Progenitor cell of endocrine pancreas (in vitro differentiated cells): ENCODE measurements at regions not wholly inside any gene's neighbourhood (a gene's known extent, or its start where the extent isn't known, plus 50 kb on each side); places are given as distances from the start of the nearest gene placed in this dataset.

ENCODE experiments used
- DNase-seq: peaks from one replicate; pipeline ENCODE4 v3.0.0; 2021; ENCODE audit warnings: low spot score; ENCODE audit not compliant: unreplicated experiment
- H3K27ac Mint-ChIP-seq: 2 replicates; pipeline ENCODE4 v1.8.0; 2021; ENCODE audit warnings: mild to moderate bottlenecking, moderate library complexity, mixed read lengths
- H3K27me3 Mint-ChIP-seq: 2 replicates; pipeline ENCODE4 v1.8.0; 2021; ENCODE audit warnings: mixed read lengths
- H3K36me3 Mint-ChIP-seq: 2 replicates; pipeline ENCODE4 v1.8.0; 2022; ENCODE audit warnings: mixed read lengths; ENCODE audit not compliant: insufficient read depth
- H3K4me1 Mint-ChIP-seq: 2 replicates; pipeline ENCODE4 v1.8.0; 2021; ENCODE audit warnings: low read depth, mixed read lengths
- H3K4me3 Mint-ChIP-seq: 2 replicates; pipeline ENCODE4 v1.8.0; 2021; ENCODE audit warnings: low read depth, mild to moderate bottlenecking, moderate library complexity, mixed read lengths
- H3K9me3 Mint-ChIP-seq: 2 replicates; pipeline ENCODE4 v1.8.0; 2021; ENCODE audit warnings: low read depth, mixed read lengths
- TF ChIP-seq, protein P1 (sequence below): fragments of 200-600 bp; sonication (generic); IDR thresholded peaks from one replicate; pipeline ENCODE4 v1.5.0; 2021; ENCODE audit warnings: antibody characterized with exemption, mild to moderate bottlenecking; ENCODE audit not compliant: unreplicated experiment

DNA sequence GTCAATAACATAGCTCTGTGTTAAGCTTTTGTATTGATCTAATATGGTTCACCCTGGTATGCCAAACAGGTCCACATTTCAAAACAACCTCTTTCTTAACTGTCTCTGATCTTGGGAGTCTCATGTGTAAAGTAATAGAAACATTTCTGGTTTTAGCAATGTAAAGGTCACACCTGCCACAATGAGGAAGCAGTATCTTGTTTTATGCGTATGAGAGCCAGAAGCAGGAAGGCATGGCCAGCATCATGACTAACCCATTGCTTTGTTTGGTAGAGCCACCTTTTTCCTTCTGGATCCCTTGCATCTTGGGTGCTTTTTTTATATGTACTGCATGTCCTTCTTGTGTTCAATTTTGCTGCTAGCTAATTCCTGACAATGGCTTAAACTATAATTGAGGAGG, 411.3 kb upstream of the SEMA3C start:
- Mint-ChIP-seq H3K27ac (no peak overlapping the region), H3K4me3 (no peak overlapping the region), H3K9me3 (peaks cover 14% of the 10 kb centered on the region), H3K27me3 (no peaks in the 10 kb centered on the region), H3K36me3 (no peaks in the 10 kb centered on the region), H3K4me1 (peaks cover 5% of the 10 kb centered on the region)
- no peak for DNase-seq
- TF ChIP-seq, protein P1, sequence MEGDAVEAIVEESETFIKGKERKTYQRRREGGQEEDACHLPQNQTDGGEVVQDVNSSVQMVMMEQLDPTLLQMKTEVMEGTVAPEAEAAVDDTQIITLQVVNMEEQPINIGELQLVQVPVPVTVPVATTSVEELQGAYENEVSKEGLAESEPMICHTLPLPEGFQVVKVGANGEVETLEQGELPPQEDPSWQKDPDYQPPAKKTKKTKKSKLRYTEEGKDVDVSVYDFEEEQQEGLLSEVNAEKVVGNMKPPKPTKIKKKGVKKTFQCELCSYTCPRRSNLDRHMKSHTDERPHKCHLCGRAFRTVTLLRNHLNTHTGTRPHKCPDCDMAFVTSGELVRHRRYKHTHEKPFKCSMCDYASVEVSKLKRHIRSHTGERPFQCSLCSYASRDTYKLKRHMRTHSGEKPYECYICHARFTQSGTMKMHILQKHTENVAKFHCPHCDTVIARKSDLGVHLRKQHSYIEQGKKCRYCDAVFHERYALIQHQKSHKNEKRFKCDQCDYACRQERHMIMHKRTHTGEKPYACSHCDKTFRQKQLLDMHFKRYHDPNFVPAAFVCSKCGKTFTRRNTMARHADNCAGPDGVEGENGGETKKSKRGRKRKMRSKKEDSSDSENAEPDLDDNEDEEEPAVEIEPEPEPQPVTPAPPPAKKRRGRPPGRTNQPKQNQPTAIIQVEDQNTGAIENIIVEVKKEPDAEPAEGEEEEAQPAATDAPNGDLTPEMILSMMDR, result no peak

DNA sequence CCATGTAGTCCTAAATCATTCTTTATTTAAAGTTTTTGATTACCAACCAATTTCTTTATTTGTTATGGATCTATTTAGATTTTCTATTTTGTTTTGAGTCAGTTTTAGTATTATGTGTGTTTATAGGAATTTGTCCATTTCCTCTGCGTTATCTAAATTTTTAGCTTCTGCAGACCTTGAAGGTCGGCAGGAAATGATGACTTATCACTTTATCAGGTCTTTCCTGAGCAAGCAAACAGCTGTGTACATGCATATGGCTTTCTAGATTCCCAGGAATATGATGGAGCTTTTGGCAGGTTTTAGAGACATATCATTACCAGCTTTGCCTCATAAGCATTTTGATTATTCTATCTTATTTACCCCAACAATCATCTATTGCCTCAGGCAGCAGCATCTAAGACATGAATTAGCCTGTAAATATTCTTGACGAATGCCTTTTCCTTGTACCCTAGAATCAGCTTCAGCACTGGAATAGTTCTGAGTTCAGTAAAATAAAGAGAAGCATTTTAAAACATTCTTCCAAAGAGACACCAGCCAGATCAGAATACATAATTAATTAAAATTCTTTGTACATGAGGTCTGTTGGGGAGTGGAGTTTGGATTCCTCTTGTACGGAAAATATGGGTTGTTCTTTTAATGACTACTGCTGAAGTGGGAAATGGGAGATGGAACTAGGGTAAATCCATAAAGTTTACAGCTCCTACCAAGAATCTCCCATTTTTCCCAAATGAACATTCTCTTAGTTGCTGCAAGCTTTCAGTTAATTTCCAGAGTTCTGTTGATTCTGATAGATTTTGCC, 408.8 kb upstream of the SEMA3C start:
- no peaks in the 10 kb centered on the region for H3K27me3 Mint-ChIP-seq
- no peak overlapping the region for H3K4me3 Mint-ChIP-seq
- H3K4me1 Mint-ChIP-seq, result peaks cover 6% of the 10 kb centered on the region
- H3K27ac Mint-ChIP-seq, result no peak overlapping the region
- H3K36me3 Mint-ChIP-seq, result no peaks in the 10 kb centered on the region
- peaks cover 10% of the 10 kb centered on the region for H3K9me3 Mint-ChIP-seq
- TF ChIP-seq, protein P1, result no peak
- DNase-seq, result no peak

DNA sequence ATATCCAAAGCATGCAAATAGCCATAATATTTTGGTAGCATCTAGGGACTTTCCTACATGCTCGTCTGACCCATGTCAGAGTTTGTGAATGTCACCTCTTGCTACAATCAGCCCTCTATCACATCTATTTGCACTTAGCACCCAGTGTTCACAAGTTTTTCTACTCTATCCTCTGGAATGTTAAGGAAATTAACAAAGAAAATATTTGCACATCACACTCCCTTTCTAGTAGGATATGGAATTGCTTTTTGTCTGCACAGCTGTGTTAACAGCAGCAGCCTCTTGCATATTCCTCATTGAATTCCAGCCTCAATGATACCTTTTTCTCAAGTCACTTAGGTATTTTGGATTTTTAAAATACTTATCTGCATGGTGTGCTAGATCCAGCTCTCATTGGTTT, 403.1 kb upstream of the SEMA3C start:
- no peak for DNase-seq
- no peak overlapping the region for H3K4me3 Mint-ChIP-seq
- peaks cover 15% of the 10 kb centered on the region for H3K4me1 Mint-ChIP-seq
- no peaks in the 10 kb centered on the region for H3K36me3 Mint-ChIP-seq
- H3K9me3 Mint-ChIP-seq, result peaks cover 7% of the 10 kb centered on the region
- no peaks in the 10 kb centered on the region for H3K27me3 Mint-ChIP-seq
- peak overlapping the region; percentile 93 for H3K27ac Mint-ChIP-seq
- TF ChIP-seq, protein P1, result no peak

DNA sequence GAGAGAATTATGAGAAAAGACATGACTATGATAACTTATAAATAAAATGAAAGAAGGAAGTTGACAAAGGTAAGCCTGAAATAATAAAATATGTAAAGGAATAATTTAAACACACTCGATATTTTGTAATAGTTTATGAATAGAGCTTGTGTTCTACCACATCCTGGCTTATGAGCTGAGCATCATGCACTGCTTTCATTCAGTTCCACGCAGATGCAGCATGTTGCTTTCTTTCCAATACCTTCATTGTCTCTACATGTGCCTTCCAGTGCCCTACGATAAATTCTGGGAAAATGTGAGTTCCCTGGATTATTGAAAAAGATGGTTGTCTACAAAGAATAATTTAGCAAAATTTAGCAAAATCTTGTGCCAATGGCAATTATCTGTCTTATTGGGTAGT, 398.9 kb upstream of the SEMA3C start:
- Mint-ChIP-seq H3K27me3 (no peaks in the 10 kb centered on the region), H3K9me3 (no peaks in the 10 kb centered on the region), H3K4me1 (peaks cover 16% of the 10 kb centered on the region), H3K27ac (no peak overlapping the region), H3K4me3 (no peak overlapping the region), H3K36me3 (no peaks in the 10 kb centered on the region)
- DNase-seq, result no peak
- TF ChIP-seq, protein P1, result no peak

DNA sequence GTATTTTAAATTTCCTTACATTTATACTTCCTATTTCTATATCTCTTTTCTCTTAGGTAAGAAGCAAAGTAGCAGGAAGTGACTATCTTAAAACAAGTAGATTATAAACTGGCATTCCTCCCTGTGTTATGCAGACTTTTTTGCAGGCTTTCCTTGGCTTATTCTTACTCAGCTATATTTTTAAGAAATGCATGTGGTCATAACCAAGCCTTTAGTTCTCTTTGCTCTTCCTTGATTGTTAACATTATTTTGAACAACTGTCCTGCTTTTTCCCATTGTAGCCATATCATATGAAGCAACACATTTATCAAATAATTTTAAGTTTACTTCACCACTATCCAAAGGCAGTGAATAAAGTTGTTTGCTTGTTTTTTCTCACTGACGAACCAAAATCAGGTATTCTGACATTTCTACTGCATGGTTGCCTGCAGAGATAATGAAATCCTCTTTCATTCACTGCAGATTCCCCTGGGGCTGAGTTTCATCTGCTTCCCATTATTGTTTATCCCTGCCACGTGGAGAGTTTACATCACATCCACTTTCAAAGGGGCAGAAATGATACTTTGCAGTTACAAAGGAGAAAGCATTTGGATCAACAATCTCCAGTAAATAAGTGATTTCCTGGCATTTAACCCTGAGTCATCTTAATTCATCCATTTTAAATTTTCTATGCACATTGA, 389.9 kb upstream of the SEMA3C start:
- Mint-ChIP-seq H3K27ac (no peak overlapping the region), H3K4me1 (no peaks in the 10 kb centered on the region), H3K4me3 (no peak overlapping the region), H3K9me3 (peaks cover 4% of the 10 kb centered on the region), H3K27me3 (no peaks in the 10 kb centered on the region), H3K36me3 (no peaks in the 10 kb centered on the region)
- TF ChIP-seq, protein P1, result no peak
- DNase-seq, result no peak
